ENCODE measurements at regions not wholly inside any gene's neighbourhood (a gene's known extent, or its start where the extent isn't known, plus 50 kb on each side); places are given as distances from the start of the nearest gene placed in this dataset.

GRCh38 chr1:81594206-81594605 is 206.5 kb upstream of the ADGRL2 start:
- Histone ChIP-seq H3K4me2 (ENCODE audit: low read depth, low read length) (no peak overlapping the region), H3K27me3 (ENCODE audit: control insufficient read depth in 1 of 2, insufficient read depth in 2 of 2, low read length in 2 of 2) (no peaks in the 10 kb centered on the region), H3K4me1 (ENCODE audit: insufficient read depth, low read length) (no peaks in the 10 kb centered on the region), H3K27ac (ENCODE audit: extremely low read length, insufficient read depth, low read length) (no peak overlapping the region), H2AFZ (ENCODE audit: low read length) (no peak overlapping the region), H4K20me1 (ENCODE audit: insufficient read depth, low read length) (no peaks in the 10 kb centered on the region), H3K36me3 (replicated peaks in 1 of 2; ENCODE audit: control insufficient read depth in 1 of 2, insufficient read depth in 2 of 2, low read length in 2 of 2) (no peaks in the 10 kb centered on the region), H3K4me3 (replicated peaks in 1 of 3; ENCODE audit: insufficient read depth in 1 of 3, low read depth in 2 of 3, low read length in 3 of 3) (no peak overlapping the region), H3K9ac (ENCODE audit: insufficient read depth, low read depth, low read length) (no peak overlapping the region), H3K79me2 (ENCODE audit: insufficient read depth, low read length) (no peaks in the 10 kb centered on the region), H3K9me3 (ENCODE audit: low read length) (peaks cover 35% of the 10 kb centered on the region; the same call in 1 of the 2 replicates)
- ATAC-seq: no peak
- BruUV-seq (replicated peaks): no TSS peak
- in situ Hi-C loops (cut with HindIII; ENCODE audit: extremely low pct_ligation_motif_present, low pct_unique_long_range_greater_than_20kb) (no loop called here), intact Hi-C loops (cut with micrococcal nuclease; ENCODE audit: unreplicated experiment) (no loop called here)
- DNase-seq (ENCODE audit: low spot score): no peak
- WGBS (ENCODE audit: low lambda C conversion rate): 0% methylated on average over 1 of the region's 1 CpG
- ChIA-PET CTCF (ENCODE audit: low intra/inter-chr PET ratio, low total read pairs) (no interaction called here), POLR2A (no interaction called here)
- FAIRE-seq: no peak
- TF ChIP-seq, protein P1, sequence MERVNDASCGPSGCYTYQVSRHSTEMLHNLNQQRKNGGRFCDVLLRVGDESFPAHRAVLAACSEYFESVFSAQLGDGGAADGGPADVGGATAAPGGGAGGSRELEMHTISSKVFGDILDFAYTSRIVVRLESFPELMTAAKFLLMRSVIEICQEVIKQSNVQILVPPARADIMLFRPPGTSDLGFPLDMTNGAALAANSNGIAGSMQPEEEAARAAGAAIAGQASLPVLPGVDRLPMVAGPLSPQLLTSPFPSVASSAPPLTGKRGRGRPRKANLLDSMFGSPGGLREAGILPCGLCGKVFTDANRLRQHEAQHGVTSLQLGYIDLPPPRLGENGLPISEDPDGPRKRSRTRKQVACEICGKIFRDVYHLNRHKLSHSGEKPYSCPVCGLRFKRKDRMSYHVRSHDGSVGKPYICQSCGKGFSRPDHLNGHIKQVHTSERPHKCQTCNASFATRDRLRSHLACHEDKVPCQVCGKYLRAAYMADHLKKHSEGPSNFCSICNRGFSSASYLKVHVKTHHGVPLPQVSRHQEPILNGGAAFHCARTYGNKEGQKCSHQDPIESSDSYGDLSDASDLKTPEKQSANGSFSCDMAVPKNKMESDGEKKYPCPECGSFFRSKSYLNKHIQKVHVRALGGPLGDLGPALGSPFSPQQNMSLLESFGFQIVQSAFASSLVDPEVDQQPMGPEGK (CRISPR knock-in tag; IDR thresholded peaks at IDR 0.05): no peak
- TF ChIP-seq NCOA2 (CRISPR knock-in tag; IDR thresholded peaks at IDR 0.05) (no peak), ZFP1 (CRISPR knock-in tag; IDR thresholded peaks at IDR 0.05) (no peak), MAZ (IDR thresholded peaks at IDR 0.05; ENCODE audit: borderline replicate concordance, low read depth, low read length) (no peak), MAZ (CRISPR knock-in tag; IDR thresholded peaks at IDR 0.05; ENCODE audit: low read depth) (no peak), MTA1 (CRISPR knock-in tag; IDR thresholded peaks at IDR 0.05; ENCODE audit: borderline replicate concordance) (no peak), XRCC5 (optimal IDR thresholded peaks at IDR 0.05; ENCODE audit: low read length) (no peak), ZNF350 (CRISPR knock-in tag; IDR thresholded peaks at IDR 0.05; ENCODE audit: borderline replicate concordance, low read depth) (no peak)
- TF ChIP-seq, protein P2, sequence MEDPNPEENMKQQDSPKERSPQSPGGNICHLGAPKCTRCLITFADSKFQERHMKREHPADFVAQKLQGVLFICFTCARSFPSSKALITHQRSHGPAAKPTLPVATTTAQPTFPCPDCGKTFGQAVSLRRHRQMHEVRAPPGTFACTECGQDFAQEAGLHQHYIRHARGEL (CRISPR knock-in tag; IDR thresholded peaks at IDR 0.05): no peak
- TF ChIP-seq, protein P3, sequence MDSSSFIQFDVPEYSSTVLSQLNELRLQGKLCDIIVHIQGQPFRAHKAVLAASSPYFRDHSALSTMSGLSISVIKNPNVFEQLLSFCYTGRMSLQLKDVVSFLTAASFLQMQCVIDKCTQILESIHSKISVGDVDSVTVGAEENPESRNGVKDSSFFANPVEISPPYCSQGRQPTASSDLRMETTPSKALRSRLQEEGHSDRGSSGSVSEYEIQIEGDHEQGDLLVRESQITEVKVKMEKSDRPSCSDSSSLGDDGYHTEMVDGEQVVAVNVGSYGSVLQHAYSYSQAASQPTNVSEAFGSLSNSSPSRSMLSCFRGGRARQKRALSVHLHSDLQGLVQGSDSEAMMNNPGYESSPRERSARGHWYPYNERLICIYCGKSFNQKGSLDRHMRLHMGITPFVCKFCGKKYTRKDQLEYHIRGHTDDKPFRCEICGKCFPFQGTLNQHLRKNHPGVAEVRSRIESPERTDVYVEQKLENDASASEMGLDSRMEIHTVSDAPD (CRISPR knock-in tag; IDR thresholded peaks at IDR 0.05): no peak

Measured in HepG2 (cell line).